ENCODE measurements at regions not wholly inside any gene's neighbourhood (a gene's known extent, or its start where the extent isn't known, plus 50 kb on each side); places are given as distances from the start of the nearest gene placed in this dataset.

GRCh38 chr6:44044940-44045671, 82.1 kb downstream of the MRPL14 start:
- no peak overlapping the region for H3K4me3 ChIP-seq (ENCODE audit: low read length)
- DNase-seq (ENCODE audit: low read depth), result no peak
- TF ChIP-seq CTCF (conservative IDR thresholded peaks at IDR 0.05; ENCODE audit: low read length), result no peak

GRCh38 chr6:44044154-44044539, 83.1 kb downstream of the MRPL14 start:
- no peak for TF ChIP-seq CTCF (conservative IDR thresholded peaks at IDR 0.05; ENCODE audit: low read length)
- H3K4me3 ChIP-seq (ENCODE audit: low read length), result no peak overlapping the region

GRCh38 chr6:44043479-44044153, 83.6 kb downstream of the MRPL14 start:
- no peak for DNase-seq (ENCODE audit: low read depth)
- TF ChIP-seq CTCF (conservative IDR thresholded peaks at IDR 0.05; ENCODE audit: low read length), result no peak
- H3K4me3 ChIP-seq (ENCODE audit: low read length), result no peak overlapping the region

More at GRCh38 chr6:44044154-44044539, 83.1 kb downstream of the MRPL14 start:
- DNase-seq (ENCODE audit: low read depth), result no peak

- DNase-seq (ENCODE audit: low read depth), result peak; percentile 61
- no peak overlapping the region for H3K4me3 ChIP-seq (ENCODE audit: low read length)
- TF ChIP-seq CTCF (conservative IDR thresholded peaks at IDR 0.05; ENCODE audit: low read length), result no peak; the same call in 1 of the 2 replicates
These were observed 84.2 kb downstream of the MRPL14 start for GRCh38 chr6:44042989-44043478.

- no peak for DNase-seq (ENCODE audit: low read depth)
- no peak for TF ChIP-seq CTCF (conservative IDR thresholded peaks at IDR 0.05; ENCODE audit: low read length)
These were observed 84.8 kb downstream of the MRPL14 start for GRCh38 chr6:44042261-44042988.

GRCh38 chr6:44041461-44042260, 85.6 kb downstream of the MRPL14 start:
- TF ChIP-seq CTCF (conservative IDR thresholded peaks at IDR 0.05; ENCODE audit: low read length), result no peak
- DNase-seq (ENCODE audit: low read depth), result peak; percentile 97
- no peak overlapping the region for H3K4me3 ChIP-seq (ENCODE audit: low read length)

More at GRCh38 chr6:44042261-44042988, 84.8 kb downstream of the MRPL14 start:
- no peak overlapping the region for H3K4me3 ChIP-seq (ENCODE audit: low read length)

Data from AG10803 (cell line).